ENCODE measurements at regions not wholly inside any gene's neighbourhood (a gene's known extent, or its start where the extent isn't known, plus 50 kb on each side); places are given as distances from the start of the nearest gene placed in this dataset.

DNA sequence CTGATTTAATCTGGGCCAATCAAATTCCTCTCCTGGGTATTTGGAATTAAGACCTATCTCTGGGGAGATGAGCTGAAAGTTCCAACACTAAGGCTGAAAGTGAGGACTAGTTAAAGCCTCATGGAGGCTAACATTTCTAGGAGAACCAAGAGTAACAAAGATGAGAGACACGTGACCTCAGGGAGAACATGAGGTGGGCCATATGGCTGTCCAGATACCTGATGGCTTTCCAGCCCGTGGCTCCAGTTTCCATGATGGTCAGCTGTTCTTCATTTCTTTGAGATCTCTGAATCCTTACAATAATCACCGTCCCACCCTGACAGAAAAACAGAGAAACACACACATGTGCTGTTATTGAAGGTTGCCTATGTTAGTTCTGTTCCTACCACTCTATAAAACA lies 66.1 kb downstream of the LEPR start:
- H3K4me1 Mint-ChIP-seq = no peaks in the 10 kb centered on the region
- H3K27ac Mint-ChIP-seq = no peak overlapping the region
- H3K4me3 Mint-ChIP-seq = no peak overlapping the region
- H3K9me3 Mint-ChIP-seq = no peaks in the 10 kb centered on the region
- no peak for DNase-seq
- no peaks in the 10 kb centered on the region for H3K27me3 Mint-ChIP-seq
- no peaks in the 10 kb centered on the region for H3K36me3 Mint-ChIP-seq

DNA sequence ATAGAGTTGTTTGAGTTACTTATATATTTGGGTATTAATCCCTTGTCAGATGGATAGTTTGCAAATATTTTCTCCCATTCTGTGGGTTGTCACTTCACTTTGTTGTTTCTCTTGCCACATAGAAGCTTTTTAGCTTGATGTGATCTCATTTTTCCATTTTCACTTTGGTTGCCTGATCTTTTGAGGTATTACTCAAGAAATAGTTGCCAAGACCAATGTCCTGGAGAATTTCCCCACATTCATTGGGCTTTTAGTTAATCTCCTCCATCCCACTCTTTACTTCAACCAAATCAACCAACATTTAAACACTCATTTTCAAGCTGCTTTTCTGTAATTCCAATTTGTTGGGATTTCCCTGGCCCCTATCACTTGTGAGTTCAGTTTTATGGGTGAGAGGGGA lies 69.0 kb downstream of the LEPR start:
- Mint-ChIP-seq H3K27me3 (no peaks in the 10 kb centered on the region), H3K4me1 (no peaks in the 10 kb centered on the region), H3K4me3 (no peak overlapping the region), H3K36me3 (no peaks in the 10 kb centered on the region), H3K27ac (no peak overlapping the region), H3K9me3 (no peaks in the 10 kb centered on the region)
- no peak for DNase-seq

GRCh38 chr1:65490231-65491009 lies 70.0 kb downstream of the LEPR start:
- H3K4me3 Mint-ChIP-seq = no peak overlapping the region
- H3K27me3 Mint-ChIP-seq = no peaks in the 10 kb centered on the region
- no peaks in the 10 kb centered on the region for H3K36me3 Mint-ChIP-seq
- no peaks in the 10 kb centered on the region for H3K9me3 Mint-ChIP-seq
- H3K27ac Mint-ChIP-seq = no peak overlapping the region
- no peak for DNase-seq
- H3K4me1 Mint-ChIP-seq = no peaks in the 10 kb centered on the region

GRCh38 chr1:65491472-65491871 lies 71.0 kb downstream of the LEPR start:
- no peak overlapping the region for H3K4me3 Mint-ChIP-seq
- no peaks in the 10 kb centered on the region for H3K4me1 Mint-ChIP-seq
- DNase-seq = no peak
- no peaks in the 10 kb centered on the region for H3K27me3 Mint-ChIP-seq
- no peak overlapping the region for H3K27ac Mint-ChIP-seq
- H3K36me3 Mint-ChIP-seq = no peaks in the 10 kb centered on the region
- no peaks in the 10 kb centered on the region for H3K9me3 Mint-ChIP-seq

DNA sequence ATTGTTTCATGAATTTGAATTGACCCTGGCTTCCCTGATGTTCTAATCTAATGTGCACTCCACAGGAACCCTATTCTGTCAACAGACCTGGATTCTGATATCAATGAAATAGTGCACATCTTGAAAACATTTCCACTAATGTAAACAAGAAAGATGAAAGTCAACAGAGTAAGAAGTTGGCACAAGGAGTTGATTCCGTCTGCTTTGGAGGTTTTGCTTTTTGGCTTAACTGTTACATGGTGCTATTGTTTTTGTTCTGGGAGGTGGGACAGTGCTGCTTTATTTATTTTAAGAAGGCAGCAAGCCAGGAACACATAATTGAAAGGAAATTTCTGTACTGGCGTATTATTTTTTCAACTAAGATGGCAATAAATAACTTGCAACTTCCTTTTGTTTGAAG lies 73.3 kb downstream of the LEPR start:
- Mint-ChIP-seq H3K27me3 (no peaks in the 10 kb centered on the region), H3K27ac (no peak overlapping the region), H3K9me3 (no peaks in the 10 kb centered on the region), H3K36me3 (no peaks in the 10 kb centered on the region), H3K4me3 (no peak overlapping the region), H3K4me1 (no peaks in the 10 kb centered on the region)
- no peak for DNase-seq

DNA sequence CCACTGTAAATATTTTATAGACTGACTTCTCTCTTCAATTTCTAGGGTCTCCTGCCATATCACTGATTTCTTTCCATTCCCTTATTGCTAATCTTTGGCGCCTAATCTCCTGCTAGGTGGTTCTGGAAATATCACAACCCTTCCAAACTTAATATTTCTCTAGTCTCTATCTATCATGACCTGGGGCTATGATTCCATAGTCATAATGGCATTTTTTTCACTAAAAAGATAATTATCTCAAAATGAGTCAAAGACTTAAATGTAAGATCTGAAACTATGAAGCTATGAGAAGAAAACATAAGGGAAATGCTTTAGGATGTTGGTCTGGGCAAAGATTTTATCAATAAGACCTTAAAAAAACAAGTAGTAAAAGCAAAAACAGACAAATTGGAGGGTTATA lies 74.2 kb downstream of the LEPR start:
- Mint-ChIP-seq H3K9me3 (no peaks in the 10 kb centered on the region), H3K36me3 (no peaks in the 10 kb centered on the region)

GRCh38 chr1:65495137-65495536 lies 74.7 kb downstream of the LEPR start:
- Mint-ChIP-seq H3K4me3 (no peak overlapping the region), H3K36me3 (no peaks in the 10 kb centered on the region), H3K27ac (no peak overlapping the region), H3K9me3 (no peaks in the 10 kb centered on the region), H3K4me1 (no peaks in the 10 kb centered on the region), H3K27me3 (no peaks in the 10 kb centered on the region)
- no peak for DNase-seq

More for the DNA sequence above, 74.2 kb downstream of the LEPR start:
- Mint-ChIP-seq H3K27ac (no peak overlapping the region), H3K27me3 (no peaks in the 10 kb centered on the region), H3K4me1 (no peaks in the 10 kb centered on the region), H3K4me3 (no peak overlapping the region)
- DNase-seq = no peak

GRCh38 chr1:65497256-65497830 lies 76.9 kb downstream of the LEPR start:
- Mint-ChIP-seq H3K9me3 (no peaks in the 10 kb centered on the region), H3K4me1 (no peaks in the 10 kb centered on the region), H3K36me3 (no peaks in the 10 kb centered on the region), H3K4me3 (no peak overlapping the region), H3K27me3 (no peaks in the 10 kb centered on the region), H3K27ac (no peak overlapping the region)
- DNase-seq = no peak

- Mint-ChIP-seq H3K4me1 (no peaks in the 10 kb centered on the region), H3K9me3 (no peaks in the 10 kb centered on the region), H3K27me3 (no peaks in the 10 kb centered on the region), H3K27ac (no peak overlapping the region), H3K4me3 (no peak overlapping the region), H3K36me3 (no peaks in the 10 kb centered on the region)
- no peak for DNase-seq
Observed at GRCh38 chr1:65503427-65503826, 83.0 kb downstream of the LEPR start.

- Mint-ChIP-seq H3K27me3 (no peaks in the 10 kb centered on the region), H3K9me3 (no peaks in the 10 kb centered on the region), H3K4me3 (no peak overlapping the region), H3K27ac (no peak overlapping the region), H3K36me3 (no peaks in the 10 kb centered on the region), H3K4me1 (no peaks in the 10 kb centered on the region)
- no peak for DNase-seq
Observed at GRCh38 chr1:65504263-65504662, 83.8 kb downstream of the LEPR start.

- no peak overlapping the region for H3K4me3 Mint-ChIP-seq
- DNase-seq = no peak
Observed at GRCh38 chr1:65505547-65506300, 85.3 kb downstream of the LEPR start.

DNA sequence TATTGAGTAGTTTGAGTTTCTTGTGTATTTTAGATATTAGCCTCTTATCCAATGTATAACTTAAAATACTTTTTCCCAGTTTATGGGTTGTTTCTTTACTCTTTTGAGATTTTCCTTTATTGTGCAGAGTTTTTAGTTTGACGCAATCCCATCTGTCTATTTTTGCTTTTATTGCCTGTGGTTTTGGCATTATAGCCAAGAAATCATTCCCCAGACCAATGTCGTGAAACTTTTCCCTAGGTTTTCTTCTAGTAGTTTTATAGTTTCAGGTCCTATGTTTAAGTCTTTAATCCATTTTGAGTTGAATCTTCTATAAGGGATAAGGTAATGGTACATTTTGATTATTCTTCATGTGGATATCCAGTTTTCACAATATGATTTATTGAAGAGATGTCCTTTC lies 87.6 kb downstream of the LEPR start:
- no peaks in the 10 kb centered on the region for H3K9me3 Mint-ChIP-seq
- no peaks in the 10 kb centered on the region for H3K27me3 Mint-ChIP-seq
- no peak overlapping the region for H3K27ac Mint-ChIP-seq
- H3K36me3 Mint-ChIP-seq = no peaks in the 10 kb centered on the region
- no peaks in the 10 kb centered on the region for H3K4me1 Mint-ChIP-seq
- no peak for DNase-seq
- H3K4me3 Mint-ChIP-seq = no peak overlapping the region

More at GRCh38 chr1:65505547-65506300, 85.3 kb downstream of the LEPR start:
- H3K9me3 Mint-ChIP-seq = no peaks in the 10 kb centered on the region
- H3K27ac Mint-ChIP-seq = no peak overlapping the region
- H3K4me1 Mint-ChIP-seq = no peaks in the 10 kb centered on the region
- no peaks in the 10 kb centered on the region for H3K36me3 Mint-ChIP-seq
- no peaks in the 10 kb centered on the region for H3K27me3 Mint-ChIP-seq

GRCh38 chr1:65509912-65510680 lies 89.6 kb downstream of the LEPR start:
- H3K36me3 Mint-ChIP-seq = no peaks in the 10 kb centered on the region
- no peak overlapping the region for H3K27ac Mint-ChIP-seq
- H3K4me1 Mint-ChIP-seq = no peaks in the 10 kb centered on the region
- H3K9me3 Mint-ChIP-seq = no peaks in the 10 kb centered on the region
- H3K27me3 Mint-ChIP-seq = no peaks in the 10 kb centered on the region
- no peak overlapping the region for H3K4me3 Mint-ChIP-seq
- DNase-seq = no peak

- Mint-ChIP-seq H3K36me3 (no peaks in the 10 kb centered on the region), H3K27ac (no peak overlapping the region), H3K9me3 (no peaks in the 10 kb centered on the region), H3K4me3 (no peak overlapping the region), H3K4me1 (no peaks in the 10 kb centered on the region), H3K27me3 (no peaks in the 10 kb centered on the region)
- DNase-seq = no peak
Observed at GRCh38 chr1:65510961-65511360, 90.5 kb downstream of the LEPR start.

DNA sequence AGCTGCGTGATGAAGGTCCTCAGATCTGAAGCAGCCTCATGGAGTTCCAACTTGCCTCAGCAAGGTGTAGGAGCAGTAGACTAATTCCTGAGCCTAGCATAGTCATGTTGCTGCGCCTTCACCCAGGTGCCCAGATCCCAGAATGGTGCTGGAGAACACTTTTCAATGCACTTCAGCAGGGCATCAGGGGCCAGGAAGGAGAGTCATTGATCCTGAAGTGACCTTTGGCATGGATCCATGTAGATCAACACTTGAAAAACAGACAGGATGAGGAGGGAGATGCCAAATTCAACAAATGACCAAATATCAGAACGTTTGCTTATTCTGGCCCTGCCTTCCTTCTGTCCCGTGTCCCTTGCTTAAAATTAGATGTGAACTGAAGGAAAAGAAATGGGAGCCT lies 91.9 kb downstream of the LEPR start:
- Mint-ChIP-seq H3K27ac (no peak overlapping the region), H3K4me3 (no peak overlapping the region), H3K9me3 (no peaks in the 10 kb centered on the region), H3K27me3 (no peaks in the 10 kb centered on the region), H3K4me1 (no peaks in the 10 kb centered on the region), H3K36me3 (no peaks in the 10 kb centered on the region)
- DNase-seq = no peak
